Osteoblast (primary cell): ENCODE measurements at regions not wholly inside any gene's neighbourhood (a gene's known extent, or its start where the extent isn't known, plus 50 kb on each side); places are given as distances from the start of the nearest gene placed in this dataset.

Experiments
- DNase-seq: peaks from one replicate; pipeline ENCODE4 v3.0.0; 2011; ENCODE audit warnings: low spot score, mixed read lengths; ENCODE audit not compliant: insufficient read length; ENCODE audit errors: missing footprints
- H2AFZ ChIP-seq: 2 replicates; pipeline ENCODE4 v1.6.0; 2011; ENCODE audit warnings: mild to moderate bottlenecking, low read length
- H3K27ac ChIP-seq: 2 replicates; pipeline ENCODE4 v1.5.1; 2011; ENCODE audit warnings: mild to moderate bottlenecking, low read depth, low read length, moderate library complexity
- H3K27me3 ChIP-seq: 2 replicates; pipeline ENCODE4 v1.6.0; 2012; ENCODE audit warnings: mild to moderate bottlenecking, control low read depth, inconsistent platforms, low read length, moderate library complexity; ENCODE audit not compliant: insufficient read depth
- H3K36me3 ChIP-seq: 2 replicates; pipeline ENCODE4 v1.5.1; 2011; ENCODE audit warnings: mild to moderate bottlenecking, low read length, control low read depth, moderate library complexity; ENCODE audit not compliant: insufficient read depth
- H3K4me1 ChIP-seq: 2 replicates; pipeline ENCODE4 v1.5.1; 2011; ENCODE audit warnings: mild to moderate bottlenecking, low read length, control low read depth, moderate library complexity; ENCODE audit not compliant: insufficient read depth
- H3K4me2 ChIP-seq: 2 replicates; pipeline ENCODE4 v1.6.0; 2011; ENCODE audit warnings: mild to moderate bottlenecking, low read length; ENCODE audit not compliant: insufficient read depth
- H3K4me3 ChIP-seq: fragments of 200-600 bp; sonication (generic); 3 replicates; pipeline ENCODE4 v1.5.1; 2012; ENCODE audit warnings: mild to moderate bottlenecking, low read length, inconsistent platforms; ENCODE audit not compliant: insufficient read depth
- H3K79me2 ChIP-seq: 2 replicates; pipeline ENCODE4 v1.6.0; 2012; ENCODE audit warnings: mild to moderate bottlenecking, low read length, control low read depth, inconsistent platforms; ENCODE audit not compliant: insufficient read depth
- H3K9me3 ChIP-seq: 2 replicates; pipeline ENCODE4 v1.5.1; 2011; ENCODE audit warnings: low read depth, low read length, control low read depth
- H4K20me1 ChIP-seq: 2 replicates; pipeline ENCODE4 v1.6.0; 2012; ENCODE audit warnings: mild to moderate bottlenecking, low read length, control low read depth; ENCODE audit not compliant: insufficient read depth
- CTCF ChIP-seq: IDR thresholded peaks from 2 replicates; pipeline ENCODE4 v1.5.1; 2011; ENCODE audit warnings: mild to moderate bottlenecking, low read depth, low read length, moderate library complexity; ENCODE audit errors: extremely low read depth

- Histone ChIP-seq H3K36me3 (no peaks in the 10 kb centered on the region), H3K27ac (peak overlapping the region; percentile 81), H3K27me3 (no peaks in the 10 kb centered on the region), H3K4me1 (peaks cover 28% of the 10 kb centered on the region), H4K20me1 (no peaks in the 10 kb centered on the region), H3K4me2 (peak overlapping the region; percentile 65), H3K9me3 (no peaks in the 10 kb centered on the region), H3K79me2 (no peaks in the 10 kb centered on the region), H3K4me3 (no peak overlapping the region), H2AFZ (peak overlapping the region; percentile 16)
- DNase-seq: no peak
- TF ChIP-seq CTCF: no peak
Measured at GRCh38 chr3:150105886-150106612, 135.4 kb upstream of the PFN2 start.

GRCh38 chr3:150105025-150105424, 134.3 kb upstream of the PFN2 start:
- H3K9me3 ChIP-seq: no peaks in the 10 kb centered on the region
- no peak overlapping the region for H3K4me2 ChIP-seq
- no peaks in the 10 kb centered on the region for H3K27me3 ChIP-seq
- no peak for TF ChIP-seq CTCF
- H3K79me2 ChIP-seq: no peaks in the 10 kb centered on the region
- H4K20me1 ChIP-seq: no peaks in the 10 kb centered on the region
- no peak overlapping the region for H3K4me3 ChIP-seq
- peaks cover 28% of the 10 kb centered on the region for H3K4me1 ChIP-seq
- no peak for DNase-seq
- no peak overlapping the region for H3K27ac ChIP-seq
- no peaks in the 10 kb centered on the region for H3K36me3 ChIP-seq
- H2AFZ ChIP-seq: no peak overlapping the region

GRCh38 chr3:150104564-150104963, 133.9 kb upstream of the PFN2 start:
- no peak overlapping the region for H3K4me2 ChIP-seq
- DNase-seq: no peak
- no peak overlapping the region for H3K27ac ChIP-seq
- no peaks in the 10 kb centered on the region for H3K79me2 ChIP-seq
- H3K36me3 ChIP-seq: no peaks in the 10 kb centered on the region
- H3K4me1 ChIP-seq: peaks cover 28% of the 10 kb centered on the region
- no peak overlapping the region for H2AFZ ChIP-seq
- H4K20me1 ChIP-seq: no peaks in the 10 kb centered on the region
- TF ChIP-seq CTCF: no peak
- no peaks in the 10 kb centered on the region for H3K27me3 ChIP-seq
- H3K4me3 ChIP-seq: no peak overlapping the region
- no peaks in the 10 kb centered on the region for H3K9me3 ChIP-seq

- H3K27ac ChIP-seq: no peak overlapping the region
- peaks cover 22% of the 10 kb centered on the region for H3K4me1 ChIP-seq
- no peak for DNase-seq
- H3K36me3 ChIP-seq: no peaks in the 10 kb centered on the region
- H3K27me3 ChIP-seq: no peaks in the 10 kb centered on the region
- no peaks in the 10 kb centered on the region for H3K79me2 ChIP-seq
- H3K9me3 ChIP-seq: no peaks in the 10 kb centered on the region
- TF ChIP-seq CTCF: no peak
- no peak overlapping the region for H2AFZ ChIP-seq
- no peak overlapping the region for H3K4me3 ChIP-seq
- H3K4me2 ChIP-seq: no peak overlapping the region
- H4K20me1 ChIP-seq: no peaks in the 10 kb centered on the region
Measured at GRCh38 chr3:150101016-150101415, 130.3 kb upstream of the PFN2 start.
